C1 segment of cervical spinal cord (tissue), 14 donors: ENCODE measurements at regions not wholly inside any gene's neighbourhood (a gene's known extent, or its start where the extent isn't known, plus 50 kb on each side); places are given as distances from the start of the nearest gene placed in this dataset.
A peak's percentile ranks its signal among the peaks of the same experiment; 100 is the strongest.

ENCODE experiments used
- DNase-seq, 14 donors: peaks; one replicate each; lab custom pipeline; 2025; lab: John Stamatoyannopoulos, UW

- DNase-seq, result no peak
These were observed 250.9 kb upstream of the CRY1 start for GRCh38 chr12:107344035-107344808.

- no peak for DNase-seq
These were observed 253.9 kb upstream of the CRY1 start for GRCh38 chr12:107347261-107347660.

- DNase-seq, result peak in 8 of 14 donors; percentile 6 to 58 (median 16)
These were observed 255.8 kb upstream of the CRY1 start for GRCh38 chr12:107349008-107349747.

- DNase-seq, result no peak
These were observed 256.5 kb upstream of the CRY1 start for GRCh38 chr12:107349839-107350238.

GRCh38 chr12:107351109-107351508 lies 257.8 kb upstream of the CRY1 start:
- no peak for DNase-seq

GRCh38 chr12:107351713-107352112 lies 258.4 kb upstream of the CRY1 start:
- no peak for DNase-seq

- DNase-seq, result peak in 2 of 14 donors; percentile 8 to 9
These were observed 259.2 kb upstream of the CRY1 start for GRCh38 chr12:107352347-107353081.

GRCh38 chr12:107353312-107353711 lies 260.0 kb upstream of the CRY1 start:
- no peak for DNase-seq

GRCh38 chr12:107355004-107355565 lies 261.7 kb upstream of the CRY1 start:
- DNase-seq, result no peak

GRCh38 chr12:107355612-107356011 lies 262.3 kb upstream of the CRY1 start:
- no peak for DNase-seq

- no peak for DNase-seq
These were observed 263.1 kb upstream of the CRY1 start for GRCh38 chr12:107356266-107356936.

GRCh38 chr12:107356937-107357295 lies 263.6 kb upstream of the CRY1 start:
- no peak for DNase-seq

- no peak for DNase-seq
These were observed 266.0 kb upstream of the CRY1 start for GRCh38 chr12:107359382-107359781.

- DNase-seq, result no peak
These were observed 266.7 kb upstream of the CRY1 start for GRCh38 chr12:107360033-107360432.

- no peak for DNase-seq
These were observed 267.1 kb upstream of the CRY1 start for GRCh38 chr12:107360482-107360881.

GRCh38 chr12:107361970-107362369 lies 268.6 kb upstream of the CRY1 start:
- no peak for DNase-seq

GRCh38 chr12:107362960-107363359 lies 269.6 kb upstream of the CRY1 start:
- DNase-seq, result no peak

- DNase-seq, result no peak
These were observed 271.6 kb upstream of the CRY1 start for GRCh38 chr12:107364875-107365518.

GRCh38 chr12:107365703-107366102 lies 272.4 kb upstream of the CRY1 start:
- DNase-seq, result no peak

GRCh38 chr12:107366322-107366721 lies 273.0 kb upstream of the CRY1 start:
- DNase-seq, result no peak

- no peak for DNase-seq
These were observed 275.2 kb upstream of the CRY1 start for GRCh38 chr12:107368586-107368985.
